SU-DHL-6 (cell line): ENCODE measurements at regions not wholly inside any gene's neighbourhood (a gene's known extent, or its start where the extent isn't known, plus 50 kb on each side); places are given as distances from the start of the nearest gene placed in this dataset.

ENCODE experiments used
- H2AFZ ChIP-seq: fragments of 200-600 bp; sonication (generic); 2 replicates; pipeline ENCODE4 v1.6.1; 2014; ENCODE audit warnings: low read depth, mild to moderate bottlenecking, moderate library complexity, mixed read lengths, antibody characterized with exemption, low read length; ENCODE audit not compliant: severe bottlenecking
- H3F3A ChIP-seq: fragments of 200-600 bp; shearing (Covaris generic); 2 replicates; pipeline ENCODE4 v1.6.0; 2016; ENCODE audit warnings: antibody characterized with exemption, mild to moderate bottlenecking; ENCODE audit not compliant: insufficient read depth
- H3K27ac ChIP-seq: fragments of 200-600 bp; sonication (generic); 2 replicates; pipeline ENCODE4 v1.5.1; 2016; ENCODE audit warnings: low read depth, mild to moderate bottlenecking, low read length, moderate library complexity, mixed read lengths
- H3K27me3 ChIP-seq: fragments of 200-600 bp; sonication (generic), shearing (Covaris generic); 2 replicates; pipeline ENCODE4 v1.6.0; 2014; ENCODE audit warnings: mild to moderate bottlenecking, low read length
- H3K36me3 ChIP-seq: fragments of 200-600 bp; sonication (generic); 2 replicates; pipeline ENCODE4 v1.6.1; 2014; ENCODE audit warnings: mild to moderate bottlenecking, low read length, mixed read lengths
- H3K4me2 ChIP-seq: fragments of 300-600, 200-600 bp; shearing (Covaris generic), sonication (generic); 2 replicates; pipeline ENCODE4 v1.6.0; 2014; ENCODE audit warnings: low read length, low read depth, mild to moderate bottlenecking; ENCODE audit not compliant: poor library complexity, severe bottlenecking
- H3K4me3 ChIP-seq: fragments of 200-600 bp; sonication (generic); 2 replicates; pipeline ENCODE4 v1.5.1; 2014; ENCODE audit warnings: antibody characterized with exemption, low read length, mild to moderate bottlenecking, mixed read lengths; ENCODE audit not compliant: insufficient read depth, poor library complexity, severe bottlenecking
- H3K79me2 ChIP-seq: fragments of 200-600 bp; sonication (generic); 2 replicates; pipeline ENCODE4 v1.6.1; 2014; ENCODE audit warnings: mild to moderate bottlenecking, low read length, moderate library complexity; ENCODE audit not compliant: insufficient read depth
- H3K9ac ChIP-seq: fragments of 200-600 bp; sonication (generic); 2 replicates; pipeline ENCODE4 v1.7.0; 2014; ENCODE audit warnings: mild to moderate bottlenecking, low read length
- H3K9me2 ChIP-seq: fragments of 200-600 bp; sonication (generic); replicated peaks from 2 replicates; pipeline ENCODE4 v1.6.1; 2014; ENCODE audit warnings: low read length; ENCODE audit not compliant: insufficient read depth
- H3K9me3 ChIP-seq: fragments of 200-600 bp; sonication (generic); 2 replicates; pipeline ENCODE4 v1.6.1; 2014; ENCODE audit warnings: low read length, mixed read lengths; ENCODE audit not compliant: insufficient read depth
- H4K20me1 ChIP-seq: fragments of 200-600 bp; sonication (generic); 2 replicates; pipeline ENCODE4 v1.6.1; 2014; ENCODE audit warnings: low read depth, mild to moderate bottlenecking, antibody characterized with exemption, low read length, moderate library complexity, mixed read lengths
- CTCF ChIP-seq: fragments of 200-600 bp; sonication (generic); IDR thresholded peaks from one replicate; pipeline ENCODE4 v1.5.1; 2017; ENCODE audit warnings: antibody characterized with exemption, mild to moderate bottlenecking, low read length, moderate library complexity; ENCODE audit not compliant: insufficient read depth, poor library complexity, severe bottlenecking
- EZH2phosphoT487 ChIP-seq: fragments of 200-600 bp; sonication (generic), shearing (Covaris generic); conservative IDR thresholded peaks from 2 replicates; pipeline ENCODE4 v1.6.1; 2018; ENCODE audit warnings: mild to moderate bottlenecking, antibody characterized with exemption, low read length, moderate library complexity, mixed read lengths

- Histone ChIP-seq H3K79me2 (no peaks in the 10 kb centered on the region), H2AFZ (no peak overlapping the region), H3K36me3 (no peaks in the 10 kb centered on the region), H3K9me2 (no peaks in the 10 kb centered on the region), H3K9me3 (no peaks in the 10 kb centered on the region), H3K27ac (no peak overlapping the region), H3K4me2 (no peak overlapping the region), H3K9ac (no peak overlapping the region), H4K20me1 (no peaks in the 10 kb centered on the region), H3K4me3 (no peak overlapping the region), H3F3A (no peaks in the 10 kb centered on the region), H3K27me3 (no peaks in the 10 kb centered on the region)
- TF ChIP-seq CTCF (no peak), EZH2phosphoT487 (no peak)
These were observed 320.7 kb downstream of the CDC5L start for GRCh38 chr6:44708208-44708607.

- Histone ChIP-seq H3F3A (no peaks in the 10 kb centered on the region), H3K9ac (no peak overlapping the region), H4K20me1 (no peaks in the 10 kb centered on the region), H3K36me3 (no peaks in the 10 kb centered on the region), H3K27me3 (no peaks in the 10 kb centered on the region), H2AFZ (no peak overlapping the region), H3K9me2 (no peaks in the 10 kb centered on the region), H3K4me2 (no peak overlapping the region), H3K27ac (no peak overlapping the region), H3K79me2 (no peaks in the 10 kb centered on the region), H3K4me3 (no peak overlapping the region), H3K9me3 (no peaks in the 10 kb centered on the region)
- TF ChIP-seq EZH2phosphoT487, result no peak
These were observed 325.0 kb downstream of the CDC5L start for GRCh38 chr6:44712353-44713111.

GRCh38 chr6:44715188-44715587 is 327.7 kb downstream of the CDC5L start:
- Histone ChIP-seq H3K27ac (no peak overlapping the region), H3K4me3 (no peak overlapping the region), H3K4me2 (no peak overlapping the region), H3K9me3 (no peaks in the 10 kb centered on the region), H4K20me1 (no peaks in the 10 kb centered on the region), H2AFZ (no peak overlapping the region), H3K9me2 (no peaks in the 10 kb centered on the region), H3F3A (no peaks in the 10 kb centered on the region), H3K79me2 (no peaks in the 10 kb centered on the region), H3K27me3 (no peaks in the 10 kb centered on the region), H3K9ac (no peak overlapping the region), H3K36me3 (no peaks in the 10 kb centered on the region)
- TF ChIP-seq EZH2phosphoT487 (no peak), CTCF (no peak)

- H3K27ac ChIP-seq, result no peak overlapping the region
- TF ChIP-seq CTCF, result no peak
- TF ChIP-seq EZH2phosphoT487, result no peak
- no peaks in the 10 kb centered on the region for H3K36me3 ChIP-seq
These were observed 328.4 kb downstream of the CDC5L start for GRCh38 chr6:44715925-44716324.

More at GRCh38 chr6:44715925-44716324, 328.4 kb downstream of the CDC5L start:
- H3K9me3 ChIP-seq, result no peaks in the 10 kb centered on the region
- H3K4me2 ChIP-seq, result no peak overlapping the region
- no peak overlapping the region for H3K9ac ChIP-seq
- no peaks in the 10 kb centered on the region for H3K79me2 ChIP-seq
- H3K27me3 ChIP-seq, result no peaks in the 10 kb centered on the region
- no peak overlapping the region for H3K4me3 ChIP-seq
- no peaks in the 10 kb centered on the region for H3K9me2 ChIP-seq
- no peak overlapping the region for H2AFZ ChIP-seq
- no peaks in the 10 kb centered on the region for H4K20me1 ChIP-seq
- no peaks in the 10 kb centered on the region for H3F3A ChIP-seq
